Ovary (tissue), 3 donors: ENCODE measurements at regions not wholly inside any gene's neighbourhood (a gene's known extent, or its start where the extent isn't known, plus 50 kb on each side); places are given as distances from the start of the nearest gene placed in this dataset.

Experiments
- CTCF ChIP-seq, 3 donors: fragments of 450-650 bp in 2 of 3; fragments of 200-600 bp in 1 of 3; IDR thresholded peaks; one replicate each; pipeline versions ENCODE4 v1.5.1 to v1.8.0; 2016 to 2022; ENCODE audit warnings: antibody characterized with exemption in 3 of 3, mild to moderate bottlenecking in 1 of 3
- EP300 ChIP-seq: sonication (generic); formaldehyde crosslinking; IDR thresholded peaks from one replicate; pipeline ENCODE4 v1.6.1; 2017; ENCODE audit warnings: antibody characterized with exemption
- POLR2A ChIP-seq: fragments of 450-650 bp; IDR thresholded peaks from one replicate; pipeline ENCODE4 v1.6.1; 2017; ENCODE audit warnings: antibody characterized with exemption, mild to moderate bottlenecking, moderate library complexity
- donor health status: DM: no; HTN: no; CAD: no.

- TF ChIP-seq CTCF (IDR thresholded peaks at IDR 0.05), result no peak
- TF ChIP-seq EP300, result no peak
- TF ChIP-seq POLR2A, result peak; percentile 15
Observed at GRCh38 chr3:8443829-8444791, 57.5 kb upstream of the LMCD1 start.
